ENCODE measurements at regions not wholly inside any gene's neighbourhood (a gene's known extent, or its start where the extent isn't known, plus 50 kb on each side); places are given as distances from the start of the nearest gene placed in this dataset.
A peak's percentile ranks its signal among the peaks of the same experiment; 100 is the strongest.

DNA sequence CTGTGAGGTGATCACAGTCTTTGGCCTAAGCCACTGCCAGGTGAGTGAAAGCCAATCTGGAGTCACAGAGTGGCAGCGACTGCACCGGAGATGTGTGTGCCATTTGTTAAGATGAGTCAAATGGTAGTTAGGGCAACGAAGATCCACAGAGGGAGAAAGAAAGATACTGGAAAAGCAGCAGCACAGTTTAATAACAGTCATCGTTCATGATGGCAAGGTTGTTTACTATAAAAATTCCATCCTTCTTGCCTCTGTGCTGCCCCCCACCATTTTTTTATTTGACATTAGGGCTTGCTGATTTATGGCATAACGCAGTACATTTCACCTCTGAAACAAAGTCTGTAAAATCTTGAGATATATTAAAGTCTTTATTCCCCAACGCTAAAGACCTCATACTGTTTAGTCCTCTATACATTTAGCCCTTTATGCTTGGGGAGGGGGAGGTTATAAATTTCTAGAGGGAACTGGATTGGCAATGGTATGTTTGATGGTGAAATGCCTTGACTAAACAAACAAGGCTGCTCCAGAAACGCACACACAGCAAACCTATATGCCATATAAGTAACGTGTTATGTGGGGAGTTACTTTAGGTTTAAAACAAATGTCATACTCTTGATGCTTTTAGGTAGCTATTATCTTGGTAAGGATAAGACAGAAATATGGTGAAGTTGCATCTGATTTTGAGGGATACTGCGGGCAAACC is 55.8 kb upstream of the ABL1 start:
- WGBS, 5 donors: 90 to 98% (median 94%) methylated on average over 9 of the region's 9 CpGs
- TF ChIP-seq, protein P1, sequence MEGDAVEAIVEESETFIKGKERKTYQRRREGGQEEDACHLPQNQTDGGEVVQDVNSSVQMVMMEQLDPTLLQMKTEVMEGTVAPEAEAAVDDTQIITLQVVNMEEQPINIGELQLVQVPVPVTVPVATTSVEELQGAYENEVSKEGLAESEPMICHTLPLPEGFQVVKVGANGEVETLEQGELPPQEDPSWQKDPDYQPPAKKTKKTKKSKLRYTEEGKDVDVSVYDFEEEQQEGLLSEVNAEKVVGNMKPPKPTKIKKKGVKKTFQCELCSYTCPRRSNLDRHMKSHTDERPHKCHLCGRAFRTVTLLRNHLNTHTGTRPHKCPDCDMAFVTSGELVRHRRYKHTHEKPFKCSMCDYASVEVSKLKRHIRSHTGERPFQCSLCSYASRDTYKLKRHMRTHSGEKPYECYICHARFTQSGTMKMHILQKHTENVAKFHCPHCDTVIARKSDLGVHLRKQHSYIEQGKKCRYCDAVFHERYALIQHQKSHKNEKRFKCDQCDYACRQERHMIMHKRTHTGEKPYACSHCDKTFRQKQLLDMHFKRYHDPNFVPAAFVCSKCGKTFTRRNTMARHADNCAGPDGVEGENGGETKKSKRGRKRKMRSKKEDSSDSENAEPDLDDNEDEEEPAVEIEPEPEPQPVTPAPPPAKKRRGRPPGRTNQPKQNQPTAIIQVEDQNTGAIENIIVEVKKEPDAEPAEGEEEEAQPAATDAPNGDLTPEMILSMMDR (IDR thresholded peaks at IDR 0.05 in 8 of 11, conservative IDR thresholded peaks at IDR 0.05 in 3 of 11): no peak
- TF ChIP-seq POLR2A (IDR thresholded peaks at IDR 0.05) (no peak), POLR2AphosphoS5 (IDR thresholded peaks at IDR 0.05) (no peak)
- Histone ChIP-seq H3K27ac (peak overlapping the region in 2 of 8 donors; percentile 59 to 75), H3K36me3 (no peaks in the 10 kb centered on the region), H3K4me1 (peaks cover 0 to 24% (median 11%) of the 10 kb centered on the region in 6 donors), H3K9me3 (peaks cover 0 to 4% (median 0%) of the 10 kb centered on the region in 8 donors), H3K27me3 (replicated peaks in 1 of 7) (no peaks in the 10 kb centered on the region), H3K4me3 (no peak overlapping the region)
- DNase-seq: no peak
- intact Hi-C loops (cut with DNase I; ENCODE audit: low total_unique reads): no loop called here

DNA sequence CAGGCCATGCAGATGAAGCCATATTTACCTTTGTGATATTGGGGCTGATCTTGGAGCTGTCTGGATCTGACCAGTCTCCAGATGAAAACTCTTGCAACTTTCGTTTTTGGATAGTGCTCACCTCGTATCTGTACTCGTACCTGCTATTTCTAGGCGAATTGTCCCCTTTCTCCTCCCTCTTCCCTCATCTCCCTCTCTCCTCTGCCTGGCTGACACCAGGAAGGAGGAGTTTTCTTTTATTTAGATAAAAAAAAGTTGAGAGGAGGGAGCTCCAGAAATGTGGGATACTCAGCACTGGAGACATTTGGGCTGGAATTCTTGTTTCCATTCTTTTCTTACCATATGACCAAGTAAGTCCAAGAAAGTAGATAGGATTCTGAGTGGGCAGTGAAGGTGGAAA is 54.6 kb upstream of the ABL1 start:
- Histone ChIP-seq H3K27me3 (replicated peaks in 1 of 7) (no peaks in the 10 kb centered on the region), H3K27ac (peak overlapping the region in 7 of 8 donors; percentile 46 to 77 (median 66)), H3K4me3 (no peak overlapping the region), H3K36me3 (no peaks in the 10 kb centered on the region), H3K9me3 (peaks cover 0 to 2% (median 0%) of the 10 kb centered on the region in 8 donors), H3K4me1 (peaks cover 0 to 21% (median 5%) of the 10 kb centered on the region in 6 donors)
- 74 to 88% (median 80%) methylated on average over 4 of the region's 4 CpGs for WGBS, 5 donors
- TF ChIP-seq POLR2AphosphoS5 (IDR thresholded peaks at IDR 0.05): no peak
- DNase-seq: no peak
- intact Hi-C loops (cut with DNase I; ENCODE audit: low total_unique reads): no loop called here

DNA sequence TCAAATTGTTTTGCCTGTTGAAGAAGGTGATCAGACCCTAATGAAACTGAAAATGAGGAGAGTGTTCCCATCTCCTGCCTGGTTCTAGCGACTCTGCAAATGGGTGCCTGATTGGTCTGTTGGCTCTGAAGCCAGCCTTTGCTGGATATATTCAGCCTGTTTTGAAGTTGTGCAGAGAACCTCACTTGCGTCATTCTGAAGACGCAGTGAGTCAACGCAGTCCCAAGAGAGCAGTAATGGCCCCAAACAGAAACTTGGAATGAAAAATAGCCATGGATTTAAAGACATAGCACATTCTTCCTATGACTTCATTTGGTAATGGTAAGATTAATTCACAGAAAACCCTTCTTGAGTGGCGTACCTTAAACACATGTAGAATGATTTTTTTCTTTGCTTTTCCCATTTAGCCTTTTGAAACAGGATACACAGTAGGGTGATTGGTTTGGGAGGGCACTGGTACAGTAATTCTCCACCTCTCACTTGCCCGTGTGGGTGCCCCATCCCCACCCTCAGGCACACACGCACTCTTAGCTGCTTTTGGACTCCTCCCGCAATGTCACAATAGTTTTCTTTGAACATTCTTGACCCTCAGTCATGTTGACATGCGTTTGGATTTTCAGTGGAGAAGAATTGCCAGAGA is 54.1 kb upstream of the ABL1 start:
- peak overlapping the region in 7 of 8 donors; percentile 58 to 77 (median 69) for H3K27ac ChIP-seq
- H3K4me1 ChIP-seq: peaks cover 0 to 21% (median 5%) of the 10 kb centered on the region in 6 donors
- no peaks in the 10 kb centered on the region for H3K27me3 ChIP-seq (replicated peaks in 1 of 7)
- H3K9me3 ChIP-seq: no peaks in the 10 kb centered on the region
- 70 to 83% (median 75%) methylated on average over 9 of the region's 9 CpGs for WGBS, 5 donors
- DNase-seq: no peak
- intact Hi-C loops (cut with DNase I; ENCODE audit: low total_unique reads): no loop called here
- no peaks in the 10 kb centered on the region for H3K36me3 ChIP-seq
- no peak overlapping the region for H3K4me3 ChIP-seq
- TF ChIP-seq, protein P1 (IDR thresholded peaks at IDR 0.05 in 8 of 11, conservative IDR thresholded peaks at IDR 0.05 in 3 of 11): no peak
- peak in 1 of 3 donors; percentile 21 for TF ChIP-seq POLR2A (IDR thresholded peaks at IDR 0.05)
- peak in 1 of 3 donors; percentile 50 for TF ChIP-seq POLR2AphosphoS5 (IDR thresholded peaks at IDR 0.05)

DNA sequence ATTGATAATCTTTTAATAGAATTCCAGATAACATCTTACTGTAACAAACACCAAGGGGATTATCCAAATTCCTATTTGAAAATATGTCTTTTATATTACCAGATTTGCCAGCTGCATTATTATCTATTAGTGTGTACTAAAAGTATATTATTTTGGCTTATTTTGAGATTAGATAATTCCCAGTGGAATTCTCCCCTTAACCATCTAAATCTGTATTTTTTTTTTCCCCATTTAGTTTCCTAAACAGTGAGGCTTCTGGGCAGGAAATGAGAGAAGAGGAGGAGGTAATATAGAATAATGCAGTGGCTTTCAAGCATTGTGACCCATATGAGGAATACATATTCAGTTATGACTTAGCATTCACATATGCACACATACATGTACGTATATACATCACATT is 53.5 kb upstream of the ABL1 start:
- 87 to 95% (median 91%) methylated on average over 1 of the region's 1 CpG for WGBS, 5 donors
- H3K4me1 ChIP-seq: peaks cover 0 to 21% (median 5%) of the 10 kb centered on the region in 6 donors
- TF ChIP-seq POLR2A (IDR thresholded peaks at IDR 0.05): no peak
- TF ChIP-seq, protein P1 (IDR thresholded peaks at IDR 0.05 in 8 of 11, conservative IDR thresholded peaks at IDR 0.05 in 3 of 11): no peak
- no peak for TF ChIP-seq POLR2AphosphoS5 (IDR thresholded peaks at IDR 0.05)
- no peaks in the 10 kb centered on the region for H3K27me3 ChIP-seq (replicated peaks in 1 of 7)
- intact Hi-C loops (cut with DNase I; ENCODE audit: low total_unique reads): no loop called here
- no peak for DNase-seq
- H3K4me3 ChIP-seq: no peak overlapping the region
- no peaks in the 10 kb centered on the region for H3K9me3 ChIP-seq
- H3K27ac ChIP-seq: peak overlapping the region in 6 of 8 donors; percentile 58 to 77 (median 68)
- no peaks in the 10 kb centered on the region for H3K36me3 ChIP-seq
